ELR (cell line): ENCODE measurements at regions not wholly inside any gene's neighbourhood (a gene's known extent, or its start where the extent isn't known, plus 50 kb on each side); places are given as distances from the start of the nearest gene placed in this dataset.
"Not testable (repeated sequence)": the region's sequence is repeated elsewhere in the genome, so short reads cannot be mapped to it uniquely, and the experiment has no call there.

Experiments
- DNase-seq: peaks from one replicate; pipeline ENCODE4 v3.0.0-alpha.2; 2015; ENCODE audit warnings: low read depth

DNA sequence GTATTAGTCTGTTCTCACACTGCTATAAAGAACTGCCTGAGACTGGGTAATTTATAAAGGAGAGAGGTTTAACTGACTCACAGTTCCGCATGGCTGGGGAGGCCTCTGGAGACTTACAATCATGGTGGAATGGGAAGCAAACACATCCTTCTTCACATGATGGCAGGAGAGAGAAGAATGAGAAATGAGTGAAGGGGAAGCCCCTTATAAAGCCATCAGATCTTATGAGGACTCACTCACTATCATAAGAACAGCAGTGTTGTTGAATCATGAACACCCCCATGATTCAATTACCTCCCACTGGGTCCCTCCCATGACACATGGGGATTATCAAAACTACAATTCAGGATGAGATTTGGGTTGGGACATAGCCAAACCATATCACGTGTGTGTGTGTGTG lies 1764.4 kb upstream of the SEL1L start:
- not testable (repeated sequence) for DNase-seq

DNA sequence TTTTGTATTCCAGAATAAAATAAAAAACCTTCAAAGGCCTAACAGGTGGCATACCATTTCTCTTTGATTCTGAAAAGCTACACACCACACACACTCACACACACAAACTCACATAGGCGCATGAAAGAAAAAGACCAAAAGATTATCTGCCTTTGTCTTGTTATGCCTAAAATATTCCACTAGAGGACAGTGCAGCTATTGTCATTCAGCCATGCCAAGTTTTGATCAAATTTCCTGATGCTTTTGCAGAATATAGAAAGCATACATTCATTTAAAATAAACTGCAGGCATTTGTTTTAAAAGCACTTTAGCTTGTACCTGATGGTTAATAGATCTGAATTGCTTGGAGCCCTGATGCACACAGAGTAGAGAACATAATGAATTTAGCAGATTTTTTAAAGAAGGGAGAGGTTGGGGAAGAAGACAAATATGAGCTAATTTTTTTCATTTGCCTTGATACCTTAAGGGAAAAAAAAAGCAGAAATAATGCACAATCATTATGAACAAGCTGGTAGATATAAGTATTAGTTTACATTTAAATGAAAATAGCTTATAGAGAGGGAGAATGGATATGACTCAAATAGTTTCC lies 1766.9 kb upstream of the SEL1L start:
- peak; percentile 35 for DNase-seq

DNA sequence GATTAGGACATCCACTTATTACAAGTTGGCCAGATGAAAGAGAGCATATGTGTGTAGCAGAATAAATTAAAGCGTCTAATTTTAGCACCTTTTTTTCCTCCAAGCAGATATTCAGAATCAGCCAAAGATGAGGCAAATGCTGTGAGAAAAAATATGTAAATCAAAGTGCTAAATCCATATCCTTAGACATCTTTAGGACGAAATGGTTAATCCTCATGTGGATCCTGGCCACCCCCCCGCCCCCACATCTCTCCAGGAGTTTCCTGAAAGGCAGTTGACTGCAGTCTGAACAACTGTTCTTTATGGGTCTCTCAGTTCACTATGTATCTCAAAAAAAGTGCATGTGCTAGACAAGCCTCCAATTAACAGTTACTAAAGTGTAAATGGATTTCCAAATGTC lies 1768.1 kb upstream of the SEL1L start:
- DNase-seq: no peak

- no peak for DNase-seq
Measured at GRCh38 chr14:83309211-83309610, 1775.6 kb upstream of the SEL1L start.

DNA sequence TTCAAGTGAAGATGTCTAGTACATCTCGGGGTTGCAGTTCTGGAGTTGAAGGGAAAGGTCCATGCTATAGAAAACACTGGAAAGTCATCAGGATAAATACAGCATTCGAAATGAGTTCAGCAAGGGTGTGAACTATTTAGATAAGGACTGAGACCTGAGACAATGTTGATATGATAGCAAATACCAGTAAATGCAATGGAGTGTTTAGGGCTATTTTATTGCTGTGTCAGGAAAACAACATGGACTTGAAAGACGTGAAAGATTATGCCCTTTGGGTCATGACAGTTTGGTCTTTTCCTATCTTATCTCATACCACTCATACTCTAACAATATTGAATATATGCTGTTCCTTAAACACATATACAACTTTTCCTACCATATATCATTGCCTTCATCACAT lies 1776.2 kb upstream of the SEL1L start:
- DNase-seq: no peak

- DNase-seq: no peak
Measured at GRCh38 chr14:83312511-83312910, 1778.9 kb upstream of the SEL1L start.

DNA sequence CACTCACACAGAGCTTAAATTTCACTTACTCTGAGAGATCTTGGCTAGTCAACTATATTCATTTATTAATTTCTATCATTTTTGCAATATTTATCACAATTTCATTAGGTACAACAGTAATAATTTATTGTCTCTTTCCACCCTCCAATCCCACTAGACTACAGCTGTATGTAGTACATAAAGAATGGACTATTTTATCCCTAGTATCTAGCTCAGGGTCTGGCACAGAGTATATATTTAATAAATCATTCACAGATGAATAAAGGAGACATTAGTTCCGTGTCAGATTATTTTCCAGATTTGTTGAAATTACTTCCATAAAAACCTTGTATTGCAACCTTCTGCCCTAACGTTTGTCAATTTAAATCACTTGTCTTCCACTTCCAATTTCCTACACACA lies 1781.1 kb upstream of the SEL1L start:
- DNase-seq: no peak

DNA sequence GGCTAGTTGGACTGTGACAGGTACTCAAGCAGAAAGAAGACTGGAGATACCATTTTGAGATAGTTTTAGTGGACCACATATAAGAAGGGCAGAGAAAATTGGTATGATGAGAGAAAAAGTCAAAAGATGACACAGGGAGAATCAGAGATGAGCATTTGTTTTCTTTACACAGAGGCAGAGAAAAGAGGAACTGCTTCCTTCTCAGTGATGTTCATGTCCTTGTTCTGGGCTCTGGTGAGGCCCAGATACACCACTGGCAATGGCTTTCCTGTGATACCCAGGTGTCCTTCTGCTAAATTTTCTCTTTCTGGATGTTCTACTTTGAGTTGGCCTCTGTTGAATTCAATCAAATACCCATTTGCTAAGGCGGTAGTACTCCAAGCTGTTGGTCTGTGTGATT lies 1782.7 kb upstream of the SEL1L start:
- DNase-seq: no peak

DNA sequence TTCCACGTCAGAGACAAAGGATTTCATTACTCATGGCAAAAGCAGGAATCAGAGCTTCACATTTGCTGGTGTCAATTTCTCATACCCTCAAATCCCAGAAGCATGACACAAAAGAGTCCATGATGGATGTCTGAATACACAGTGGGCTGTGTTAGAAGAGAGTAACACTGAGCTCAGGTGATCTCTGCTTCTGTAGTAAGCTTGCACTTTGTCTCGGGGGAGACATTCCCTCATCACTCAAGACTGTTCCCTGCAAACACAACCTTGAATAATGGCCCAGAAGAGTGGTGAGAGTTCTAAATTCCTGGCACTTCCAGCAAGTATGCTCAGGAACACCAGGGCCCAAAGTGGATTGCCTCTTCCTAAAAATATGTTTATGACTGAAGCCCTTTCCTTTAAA lies 1787.2 kb upstream of the SEL1L start:
- no peak for DNase-seq

DNA sequence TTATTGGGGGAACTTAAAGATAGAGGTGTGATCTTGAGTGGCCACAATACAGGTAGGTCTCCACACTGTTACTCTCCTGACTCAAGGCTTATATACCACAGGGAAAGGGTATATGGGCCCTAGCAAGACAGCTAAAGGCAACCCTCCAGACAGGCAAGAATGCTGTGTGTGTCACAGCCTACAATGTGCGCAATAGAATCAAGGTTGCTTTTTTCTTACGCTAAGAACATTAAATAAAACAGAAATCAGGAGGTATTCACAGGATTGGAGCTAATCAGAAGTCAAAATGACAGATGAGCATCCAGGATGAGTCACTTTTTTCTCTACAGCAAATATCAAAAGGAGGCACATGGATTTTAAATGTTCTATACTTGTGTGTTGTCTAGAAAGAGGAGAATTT lies 1797.9 kb upstream of the SEL1L start:
- DNase-seq: no peak

DNA sequence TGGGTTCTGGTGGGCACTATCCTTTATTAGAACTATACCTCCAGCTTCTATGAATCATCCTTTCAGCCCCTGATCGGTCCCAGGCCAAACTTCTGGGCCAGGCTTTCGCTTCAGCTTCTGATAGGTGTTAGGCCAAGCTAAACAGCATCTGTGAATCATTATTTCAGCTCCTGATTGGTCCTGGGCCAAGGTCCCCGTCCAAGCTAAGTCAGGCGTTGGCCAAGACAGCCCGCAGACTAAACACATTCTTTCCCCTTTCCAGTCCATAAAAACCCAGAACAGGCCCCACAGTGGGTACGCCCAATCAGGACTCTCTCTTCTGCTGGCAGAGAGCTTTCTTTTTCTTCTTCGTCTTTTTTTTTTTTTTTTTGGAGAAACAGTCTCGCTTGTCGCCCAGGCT lies 1808.9 kb upstream of the SEL1L start:
- no peak for DNase-seq

DNA sequence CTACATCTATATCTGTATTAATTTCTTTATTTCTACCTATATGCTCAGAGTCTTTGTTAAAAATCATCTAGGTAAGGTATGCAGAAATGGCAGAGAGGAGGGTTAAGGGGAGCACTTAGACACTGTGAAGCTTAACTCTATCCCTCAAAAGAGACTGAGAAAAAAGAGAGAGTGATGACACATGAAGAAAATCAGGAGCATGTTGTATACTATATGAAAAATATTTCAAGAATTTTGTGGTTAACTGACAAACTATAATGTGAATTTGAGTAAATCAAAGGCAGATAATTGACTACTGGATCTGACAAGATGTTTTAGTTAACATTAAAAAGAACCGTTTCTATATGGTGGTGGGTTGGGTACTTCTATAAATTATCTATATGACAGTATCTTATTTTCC lies 1814.2 kb upstream of the SEL1L start:
- peak; percentile 2 for DNase-seq

DNA sequence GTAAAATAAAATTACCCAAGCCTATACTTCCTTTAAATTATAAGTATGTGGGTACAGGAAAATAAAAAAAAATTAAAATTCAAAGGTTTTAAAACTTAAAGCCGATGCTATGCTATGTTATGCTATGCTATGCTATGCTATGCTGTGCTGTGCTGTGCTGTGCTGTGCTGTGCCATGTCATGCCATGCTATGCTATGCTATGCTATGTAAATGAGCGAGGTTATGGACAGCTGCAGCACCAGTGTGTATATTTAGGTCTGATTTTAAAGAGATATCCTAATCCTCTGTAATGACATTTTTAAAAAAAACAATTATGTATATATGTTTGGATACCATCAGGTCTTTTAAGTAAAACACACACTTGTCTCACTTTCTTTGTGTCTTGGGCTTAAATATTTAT lies 1822.0 kb upstream of the SEL1L start:
- DNase-seq: no peak

DNA sequence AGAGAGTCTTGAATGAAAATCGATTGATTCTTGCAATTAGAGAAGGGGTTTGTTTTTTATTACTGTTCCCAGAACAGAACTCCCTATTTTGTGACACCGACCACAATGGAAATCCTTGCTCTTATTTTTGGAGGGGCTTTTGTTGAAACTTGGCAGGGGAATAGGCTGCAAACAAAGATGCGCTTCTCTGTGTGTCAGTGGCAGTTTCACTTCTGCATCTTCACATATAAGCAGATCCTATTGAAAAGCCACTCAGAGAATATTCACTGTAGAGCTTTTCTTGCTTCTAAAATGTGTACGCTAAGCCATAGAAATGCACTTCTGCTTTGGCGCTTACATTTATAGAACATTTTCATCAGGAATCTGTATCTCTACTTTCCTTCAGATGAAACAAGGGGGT lies 1822.4 kb upstream of the SEL1L start:
- DNase-seq: no peak

GRCh38 chr14:83372271-83372670 lies 1838.6 kb upstream of the SEL1L start:
- no peak for DNase-seq

- no peak for DNase-seq
Measured at GRCh38 chr14:83379436-83379835, 1845.8 kb upstream of the SEL1L start.

- DNase-seq: no peak
Measured at GRCh38 chr14:83384253-83384652, 1850.6 kb upstream of the SEL1L start.

- no peak for DNase-seq
Measured at GRCh38 chr14:83395321-83395720, 1861.7 kb upstream of the SEL1L start.

DNA sequence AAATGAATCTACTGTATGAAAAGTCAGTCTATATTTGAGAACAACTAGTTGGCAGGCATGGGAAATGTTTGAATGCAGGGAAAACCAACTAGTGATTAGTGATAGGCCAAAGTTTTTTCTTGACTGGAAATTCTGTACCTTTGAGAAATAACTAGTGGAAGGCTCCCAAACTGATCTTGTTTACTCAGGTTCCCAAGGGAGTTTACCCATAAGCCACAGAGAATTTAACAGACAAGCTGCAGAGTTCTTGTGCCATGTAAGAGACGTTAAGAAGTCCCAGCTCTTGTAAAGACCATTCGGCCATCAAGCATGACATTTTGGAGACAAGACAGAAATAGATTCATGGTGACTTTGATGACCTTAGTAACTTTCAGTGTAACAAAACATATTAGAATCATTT lies 1882.8 kb upstream of the SEL1L start:
- no peak for DNase-seq

DNA sequence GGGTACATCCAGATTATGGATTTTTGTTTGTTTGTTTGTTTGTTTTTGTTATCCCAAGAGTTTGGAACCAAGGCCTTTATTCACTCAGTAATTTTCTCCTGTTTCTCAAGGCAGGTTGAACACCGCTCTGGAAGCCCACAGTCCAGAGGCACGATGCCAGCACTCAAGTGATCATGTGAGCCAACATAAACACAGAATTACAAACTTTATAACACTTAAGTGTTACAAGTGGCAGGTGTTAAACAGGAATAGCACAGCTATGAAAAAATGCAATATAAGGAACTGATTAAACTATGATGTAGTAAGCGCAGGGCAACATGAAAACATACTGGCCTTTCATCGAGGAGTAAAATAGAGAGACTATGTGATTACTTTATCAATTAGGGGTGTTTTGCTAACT lies 1885.8 kb upstream of the SEL1L start:
- DNase-seq: no peak

GRCh38 chr14:83421711-83422110 lies 1888.1 kb upstream of the SEL1L start:
- no peak for DNase-seq

- DNase-seq: peak; percentile 16
Measured at GRCh38 chr14:83425138-83425537, 1891.5 kb upstream of the SEL1L start.

DNA sequence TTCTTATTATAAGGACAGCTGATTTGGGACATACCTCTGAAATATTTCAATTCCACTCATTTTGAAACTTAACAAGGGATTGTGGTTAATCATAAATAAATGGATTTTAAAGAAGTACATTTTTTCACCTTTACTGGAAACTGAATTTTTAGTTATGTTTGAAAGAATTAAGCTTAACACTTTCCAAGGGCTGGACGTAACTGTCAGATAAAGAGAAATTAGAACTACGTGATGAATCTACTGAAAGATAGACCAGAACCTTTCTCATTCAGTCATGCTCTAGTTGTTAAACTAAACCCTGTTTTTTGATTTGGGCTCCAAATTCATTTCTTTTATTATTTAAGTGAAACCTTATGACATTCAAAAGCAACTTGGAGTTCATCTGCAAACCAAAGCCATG lies 1892.1 kb upstream of the SEL1L start:
- no peak for DNase-seq

GRCh38 chr14:83433618-83434017 lies 1900.0 kb upstream of the SEL1L start:
- no peak for DNase-seq

DNA sequence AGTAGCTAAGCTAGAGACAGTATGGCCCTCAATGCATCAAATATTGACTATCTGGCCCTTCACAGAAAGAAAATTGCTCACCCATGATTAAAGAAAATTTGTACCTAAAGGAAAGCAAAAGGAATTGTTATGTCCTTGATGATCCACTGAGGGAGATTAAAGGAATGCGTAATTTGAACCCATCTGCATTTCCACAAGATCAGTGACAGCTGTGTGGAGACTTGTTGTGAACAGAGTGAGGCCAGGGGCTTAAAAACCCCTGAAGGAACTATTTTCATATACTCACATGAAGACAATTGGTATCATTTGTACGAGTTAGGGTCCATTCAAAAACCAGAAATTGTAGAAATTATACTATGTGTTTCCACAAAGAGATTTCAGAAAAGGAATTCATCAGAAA lies 1908.1 kb upstream of the SEL1L start:
- DNase-seq: no peak
